Activated T-cell treated with anti-CD3 and anti-CD28 coated beads for 48 hours (primary cell): ENCODE measurements at regions not wholly inside any gene's neighbourhood (a gene's known extent, or its start where the extent isn't known, plus 50 kb on each side); places are given as distances from the start of the nearest gene placed in this dataset.
A peak's percentile ranks its signal among the peaks of the same experiment; 100 is the strongest.

Source experiments
- DNase-seq: peaks from one replicate; pipeline ENCODE4 v3.0.0-alpha.2; 2020; ENCODE audit warnings: low read depth

- DNase-seq, result no peak
Observed at GRCh38 chr13:50358231-50359040, 343.2 kb downstream of the KCNRG start.

GRCh38 chr13:50359041-50359367 is 343.8 kb downstream of the KCNRG start:
- DNase-seq, result no peak

- DNase-seq, result no peak
Observed at GRCh38 chr13:50359779-50360178, 344.5 kb downstream of the KCNRG start.

- DNase-seq, result no peak
Observed at GRCh38 chr13:50360637-50361036, 345.4 kb downstream of the KCNRG start.

GRCh38 chr13:50361282-50361681 is 346.0 kb downstream of the KCNRG start:
- no peak for DNase-seq

- peak; percentile 20 for DNase-seq
Observed at GRCh38 chr13:50365408-50366391, 350.5 kb downstream of the KCNRG start.

GRCh38 chr13:50366488-50367174 is 351.4 kb downstream of the KCNRG start:
- no peak for DNase-seq

- no peak for DNase-seq
Observed at GRCh38 chr13:50369646-50370045, 354.4 kb downstream of the KCNRG start.

GRCh38 chr13:50370303-50370950 is 355.2 kb downstream of the KCNRG start:
- no peak for DNase-seq

GRCh38 chr13:50374517-50374916 is 359.3 kb downstream of the KCNRG start:
- no peak for DNase-seq

- DNase-seq, result no peak
Observed at GRCh38 chr13:50375792-50376191, 360.5 kb downstream of the KCNRG start.

GRCh38 chr13:50376895-50377575 is 361.8 kb downstream of the KCNRG start:
- DNase-seq, result no peak

- no peak for DNase-seq
Observed at GRCh38 chr13:50377726-50378270, 362.6 kb downstream of the KCNRG start.

- DNase-seq, result no peak
Observed at GRCh38 chr13:50378509-50379044, 363.3 kb downstream of the KCNRG start.

- no peak for DNase-seq
Observed at GRCh38 chr13:50379584-50379983, 364.3 kb downstream of the KCNRG start.

- no peak for DNase-seq
Observed at GRCh38 chr13:50380905-50381304, 365.7 kb downstream of the KCNRG start.

GRCh38 chr13:50382511-50382910 is 367.3 kb downstream of the KCNRG start:
- DNase-seq, result no peak

- DNase-seq, result no peak
Observed at GRCh38 chr13:50382951-50383350, 367.7 kb downstream of the KCNRG start.

- DNase-seq, result no peak
Observed at GRCh38 chr13:50384724-50385123, 369.5 kb downstream of the KCNRG start.

- DNase-seq, result no peak
Observed at GRCh38 chr13:50386541-50387050, 371.4 kb downstream of the KCNRG start.
